GM21737 (cell line): ENCODE measurements at regions not wholly inside any gene's neighbourhood (a gene's known extent, or its start where the extent isn't known, plus 50 kb on each side); places are given as distances from the start of the nearest gene placed in this dataset.
"Not testable (repeated sequence)": the region's sequence is repeated elsewhere in the genome, so short reads cannot be mapped to it uniquely, and the experiment has no call there.

ENCODE experiments used
- ATAC-seq: cut with Tn5 transposase; IDR thresholded peaks from one replicate; pipeline ENCODE4 v1.9.1; 2021; ENCODE audit warnings: mild to moderate bottlenecking, moderate library complexity; ENCODE audit not compliant: unreplicated experiment

DNA sequence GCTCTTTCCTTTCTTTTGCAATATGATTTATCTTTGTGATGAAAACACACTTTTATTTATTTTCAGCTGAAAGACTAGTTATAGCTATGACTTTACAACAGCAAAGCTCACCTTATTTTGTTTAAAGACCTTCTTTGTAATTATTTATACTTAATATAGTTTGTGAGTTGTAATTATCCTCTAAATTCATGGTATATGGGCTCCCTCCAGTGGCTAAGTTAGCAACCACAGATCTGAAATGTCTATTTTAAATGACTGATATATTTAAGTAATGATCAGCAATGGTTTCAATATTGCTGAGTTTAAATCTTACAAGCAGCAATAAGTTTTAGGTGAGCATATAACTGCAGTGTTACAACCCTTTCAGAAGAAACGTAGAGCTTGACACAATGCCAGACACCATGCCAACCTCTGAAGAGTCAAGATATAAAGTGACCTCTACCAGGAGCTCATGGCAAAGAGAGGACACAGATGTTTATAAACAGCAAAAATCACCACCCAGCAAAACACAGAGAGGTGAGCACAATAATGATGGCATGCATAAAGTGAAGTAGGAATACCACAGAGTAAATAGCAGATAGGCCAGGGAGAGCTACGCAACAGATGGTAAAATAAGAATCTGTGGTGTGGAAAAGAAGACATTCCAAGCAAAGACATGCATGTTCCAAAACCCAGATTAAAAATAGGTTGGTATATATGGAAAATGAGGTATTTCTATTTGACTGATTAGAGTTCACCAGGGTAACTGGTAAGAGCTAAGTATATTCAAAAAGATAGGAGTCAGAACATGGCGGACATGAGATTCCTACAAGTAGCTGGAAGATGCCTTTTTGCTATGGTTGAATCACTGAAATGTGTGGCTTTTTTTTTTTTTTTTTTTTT is 143.7 kb upstream of the ZNF385D start:
- no peak for ATAC-seq

DNA sequence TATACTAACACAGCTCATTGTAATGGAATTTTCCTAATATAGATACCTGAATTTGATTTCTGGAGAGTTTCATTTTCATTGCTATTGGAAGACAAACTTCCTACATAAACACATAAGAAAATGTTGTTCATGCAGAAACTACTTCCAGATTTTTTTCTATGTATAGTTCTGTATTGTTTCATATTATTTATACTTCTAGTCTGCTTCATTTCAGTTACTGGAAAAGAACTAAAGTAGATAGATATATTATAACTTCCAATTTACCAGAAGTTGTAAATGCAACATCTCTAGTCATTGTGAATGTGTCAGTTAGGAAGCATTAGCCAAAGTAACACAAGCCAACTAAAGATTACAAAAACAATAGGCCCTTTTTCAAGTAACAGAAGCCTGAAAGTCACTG is 147.3 kb upstream of the ZNF385D start:
- ATAC-seq = no peak

DNA sequence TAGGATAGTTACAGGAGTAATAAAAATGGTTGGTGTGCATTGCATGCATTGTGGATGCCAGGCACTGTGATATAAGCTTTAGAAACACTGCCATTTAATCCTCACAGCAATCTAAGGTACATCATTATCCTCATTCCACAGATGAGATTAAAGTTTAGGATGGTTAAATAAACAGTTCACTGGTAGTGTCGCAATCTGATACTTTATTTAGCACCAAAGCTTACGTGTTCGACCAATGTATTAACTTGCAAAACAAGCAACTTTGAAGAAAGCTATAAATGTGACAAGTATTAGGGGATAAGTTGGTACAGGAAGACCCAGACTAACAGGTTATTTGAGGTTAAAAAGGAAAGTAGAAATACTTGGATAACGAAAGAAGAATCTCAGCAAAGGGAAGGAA is 150.5 kb upstream of the ZNF385D start:
- ATAC-seq = no peak

DNA sequence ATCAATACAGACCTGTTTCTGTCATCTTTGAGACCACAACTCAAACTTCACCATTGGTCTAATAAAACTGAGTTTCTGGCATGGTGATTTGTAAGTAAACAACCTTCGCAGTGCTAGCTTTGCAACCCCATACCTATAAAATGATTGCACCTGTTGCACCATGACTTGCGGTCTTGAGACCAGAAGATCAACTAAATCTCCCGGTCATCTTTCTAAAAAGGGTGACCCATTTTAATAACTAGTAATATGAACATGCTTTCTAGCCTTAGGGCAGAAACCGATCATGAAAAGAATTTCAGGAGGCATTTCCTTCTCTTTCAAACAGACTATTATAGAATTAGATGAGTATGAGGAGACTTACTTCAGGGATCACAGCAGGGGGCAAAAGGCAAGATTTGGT is 151.9 kb upstream of the ZNF385D start:
- no peak for ATAC-seq

- no peak for ATAC-seq
Observed at GRCh38 chr3:21909096-21909495, 158.1 kb upstream of the ZNF385D start.

- ATAC-seq = no peak
Observed at GRCh38 chr3:21912711-21913110, 161.7 kb upstream of the ZNF385D start.

GRCh38 chr3:21913791-21914190 is 162.8 kb upstream of the ZNF385D start:
- no peak for ATAC-seq

DNA sequence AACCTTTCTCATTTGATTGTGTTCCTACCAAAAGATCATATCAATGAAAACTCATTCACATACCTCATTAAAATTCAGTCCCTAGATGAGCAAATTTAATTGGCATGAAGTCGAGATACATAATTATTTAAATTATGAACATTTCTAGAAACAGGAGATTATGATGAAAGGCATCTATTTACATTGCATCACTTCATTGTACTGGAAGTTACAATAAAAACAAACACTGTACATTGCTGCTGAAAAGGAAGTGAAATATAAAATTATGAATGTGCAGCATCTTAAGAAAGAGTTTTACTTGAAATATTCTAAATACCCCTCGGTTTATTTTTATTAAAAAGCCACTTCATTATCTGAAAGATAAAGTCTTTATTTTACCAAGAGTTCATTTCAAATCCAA is 163.4 kb upstream of the ZNF385D start:
- ATAC-seq = no peak

GRCh38 chr3:21919383-21919782 is 168.4 kb upstream of the ZNF385D start:
- no peak for ATAC-seq

GRCh38 chr3:21920421-21920861 is 169.4 kb upstream of the ZNF385D start:
- no peak for ATAC-seq

DNA sequence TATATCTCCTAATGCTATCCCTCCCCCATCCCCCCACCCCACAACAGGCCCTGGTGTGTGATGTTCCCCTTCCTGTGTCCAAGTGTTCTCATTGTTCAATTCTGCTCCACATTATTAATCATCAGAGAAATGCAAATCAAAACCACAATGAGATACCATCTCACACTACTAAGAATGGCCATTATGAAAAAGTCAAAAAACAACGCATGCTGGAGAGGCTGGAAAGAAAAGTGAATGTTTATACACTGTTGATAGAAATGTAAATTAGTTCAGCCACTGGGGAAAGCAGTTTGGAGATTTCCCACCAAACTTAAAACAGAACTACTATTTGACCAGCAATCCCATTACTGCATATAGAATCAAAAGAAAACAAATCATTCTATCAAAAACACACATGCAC is 172.1 kb upstream of the ZNF385D start:
- ATAC-seq = not testable (repeated sequence)

DNA sequence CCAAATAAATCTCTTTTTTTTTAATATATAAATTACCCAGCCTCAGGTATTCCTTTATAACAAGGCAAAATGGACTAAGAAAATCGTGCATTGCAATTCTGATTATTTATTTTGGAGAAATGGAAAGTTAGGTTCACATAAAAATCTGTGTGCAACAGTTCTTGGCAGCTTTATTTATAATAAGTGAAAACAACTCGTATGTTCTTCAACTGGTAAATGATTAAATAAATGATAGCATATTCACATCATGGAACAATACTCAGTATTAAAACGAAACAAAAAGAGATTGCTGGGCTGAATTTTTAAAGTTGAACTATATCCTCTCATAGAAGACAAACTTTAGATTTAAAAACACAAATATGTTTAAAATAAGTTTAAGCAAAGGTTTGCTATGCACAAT is 176.3 kb upstream of the ZNF385D start:
- no peak for ATAC-seq

- ATAC-seq = no peak
Observed at GRCh38 chr3:21934591-21934990, 183.6 kb upstream of the ZNF385D start.

GRCh38 chr3:21936207-21936606 is 185.2 kb upstream of the ZNF385D start:
- ATAC-seq = no peak

- no peak for ATAC-seq
Observed at GRCh38 chr3:21938267-21938681, 187.3 kb upstream of the ZNF385D start.

GRCh38 chr3:21942328-21942727 is 191.3 kb upstream of the ZNF385D start:
- no peak for ATAC-seq

GRCh38 chr3:21944251-21944650 is 193.2 kb upstream of the ZNF385D start:
- no peak for ATAC-seq

GRCh38 chr3:21952856-21953255 is 201.8 kb upstream of the ZNF385D start:
- ATAC-seq = no peak

- no peak for ATAC-seq
Observed at GRCh38 chr3:21954709-21955108, 203.7 kb upstream of the ZNF385D start.

DNA sequence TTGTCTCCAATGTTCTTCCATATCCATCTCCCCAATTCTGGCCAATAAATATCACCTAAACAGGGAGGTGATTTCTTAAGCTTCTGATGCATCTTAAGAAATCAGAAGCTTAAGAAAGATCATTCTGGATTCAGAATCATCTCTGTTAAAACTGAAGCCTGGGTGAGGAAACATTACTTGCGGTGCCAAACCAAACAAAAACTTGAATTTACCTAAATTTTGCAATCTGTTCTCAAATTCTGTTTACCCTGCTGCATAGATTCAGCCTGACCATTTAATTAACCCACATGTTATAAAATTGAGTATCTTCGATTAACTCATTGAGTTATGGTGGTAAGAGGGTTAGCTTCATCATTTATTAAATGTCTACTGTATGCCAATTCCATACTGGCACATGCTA is 204.4 kb upstream of the ZNF385D start:
- ATAC-seq = no peak

GRCh38 chr3:21960033-21960432 is 209.0 kb upstream of the ZNF385D start:
- no peak for ATAC-seq

- no peak for ATAC-seq
Observed at GRCh38 chr3:21962456-21962855, 211.4 kb upstream of the ZNF385D start.

- ATAC-seq = not testable (repeated sequence)
Observed at GRCh38 chr3:21966457-21966856, 215.4 kb upstream of the ZNF385D start.
